GM19397 (cell line): ENCODE measurements at regions not wholly inside any gene's neighbourhood (a gene's known extent, or its start where the extent isn't known, plus 50 kb on each side); places are given as distances from the start of the nearest gene placed in this dataset.
"Not testable (repeated sequence)": the region's sequence is repeated elsewhere in the genome, so short reads cannot be mapped to it uniquely, and the experiment has no call there.

Experiments used
- ATAC-seq: cut with Tn5 transposase; IDR thresholded peaks from one replicate; pipeline ENCODE4 v1.9.1; 2021; ENCODE audit warnings: mild to moderate bottlenecking, moderate library complexity; ENCODE audit not compliant: unreplicated experiment

DNA sequence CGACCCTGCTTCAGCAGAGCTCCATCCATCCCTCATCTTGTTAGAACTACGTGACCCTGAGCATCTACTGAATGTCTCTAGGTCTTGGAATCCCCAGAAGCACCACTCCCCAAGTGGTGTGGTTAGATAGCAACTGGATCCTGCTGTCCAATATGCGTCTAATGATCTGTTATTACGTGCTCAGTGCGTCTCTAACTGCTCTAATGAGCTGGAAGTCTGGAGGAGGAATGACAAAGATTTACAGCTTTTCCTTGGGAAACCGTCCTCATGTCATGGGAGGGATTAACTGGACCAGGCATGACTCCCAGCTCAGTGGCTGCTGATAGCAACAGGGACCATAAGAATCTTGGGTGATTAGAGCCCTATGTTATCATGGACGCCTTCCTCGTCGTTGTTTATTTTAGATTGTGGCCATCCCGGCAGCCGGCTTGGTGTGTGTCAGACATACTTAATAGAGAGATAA, 150.9 kb downstream of the HS3ST3B1 start:
- no peak for ATAC-seq

GRCh38 chr17:14448818-14449217, 147.9 kb downstream of the HS3ST3B1 start:
- ATAC-seq: no peak

DNA sequence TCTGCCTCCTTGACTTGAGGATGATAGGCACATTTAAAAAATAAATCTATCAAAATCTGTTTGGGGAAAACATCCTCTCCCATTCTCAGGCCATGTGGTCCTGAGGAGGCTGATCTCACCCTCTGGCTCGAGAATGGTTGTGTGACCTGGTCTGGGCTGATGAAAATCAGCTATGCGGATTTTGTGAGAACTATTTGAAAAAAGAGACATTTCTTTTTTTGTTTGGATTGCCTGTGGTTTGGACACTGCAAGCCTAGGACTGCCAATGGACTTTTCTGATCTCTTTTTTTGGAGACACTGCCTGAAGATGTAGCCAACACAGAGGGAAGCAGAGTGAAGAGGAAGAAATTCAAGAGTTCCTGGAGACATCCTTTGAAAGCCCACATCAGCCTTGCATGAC, 145.9 kb downstream of the HS3ST3B1 start:
- no peak for ATAC-seq

DNA sequence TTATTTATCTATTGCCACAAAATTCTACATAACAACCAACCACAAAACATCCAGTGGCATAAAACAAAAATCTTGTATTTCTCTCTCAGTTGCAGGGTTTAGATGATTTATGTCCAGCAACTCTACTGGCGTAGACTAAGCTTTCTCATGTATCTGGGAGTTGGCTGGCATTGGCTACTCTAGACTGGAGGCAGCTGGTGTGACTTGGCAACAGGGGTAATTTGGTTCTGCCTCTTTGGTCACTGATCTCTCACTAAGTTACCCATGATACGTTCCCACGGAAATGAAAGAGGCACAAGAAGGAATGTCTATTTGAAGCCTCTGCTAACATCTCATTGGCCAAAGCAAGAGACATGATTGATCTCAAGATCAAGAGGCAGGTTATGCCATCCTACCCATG, 144.0 kb downstream of the HS3ST3B1 start:
- ATAC-seq: no peak

DNA sequence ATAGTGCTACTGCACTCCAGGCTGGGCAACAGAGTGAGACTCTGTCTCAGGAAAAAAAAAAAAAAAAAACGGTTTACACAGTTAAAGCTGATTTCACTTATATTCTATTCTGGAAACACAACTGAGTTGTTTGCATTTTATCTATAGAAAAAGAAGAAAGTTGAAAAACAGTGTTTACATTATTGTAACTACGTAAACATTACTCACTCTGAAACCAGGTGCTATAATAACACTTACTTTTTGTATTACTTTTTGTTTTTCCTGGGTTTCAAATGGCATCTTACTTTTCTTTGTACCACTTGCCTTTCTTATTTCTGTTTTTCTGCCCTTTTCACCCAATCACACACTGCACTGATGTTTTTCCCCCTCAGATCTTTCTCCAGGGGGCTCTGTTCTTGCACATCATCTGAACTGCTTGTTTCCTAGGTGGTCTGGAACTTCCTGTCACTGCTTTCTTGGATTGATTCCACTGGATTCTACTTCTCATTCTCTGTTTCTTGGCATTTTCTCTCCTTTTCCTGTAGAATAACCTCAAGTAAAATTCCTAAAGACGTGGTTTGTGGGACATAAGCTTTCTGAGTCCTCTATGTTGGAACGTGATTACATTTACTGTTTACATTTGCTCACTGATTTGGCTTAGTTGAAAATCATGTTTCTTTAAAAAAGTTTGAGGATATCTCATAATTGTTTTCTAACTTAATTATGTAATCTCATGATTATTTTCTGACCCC, 142.1 kb downstream of the HS3ST3B1 start:
- ATAC-seq: no peak

GRCh38 chr17:14437176-14437575, 136.3 kb downstream of the HS3ST3B1 start:
- no peak for ATAC-seq

- no peak for ATAC-seq
Measured at GRCh38 chr17:14436266-14436665, 135.4 kb downstream of the HS3ST3B1 start.

DNA sequence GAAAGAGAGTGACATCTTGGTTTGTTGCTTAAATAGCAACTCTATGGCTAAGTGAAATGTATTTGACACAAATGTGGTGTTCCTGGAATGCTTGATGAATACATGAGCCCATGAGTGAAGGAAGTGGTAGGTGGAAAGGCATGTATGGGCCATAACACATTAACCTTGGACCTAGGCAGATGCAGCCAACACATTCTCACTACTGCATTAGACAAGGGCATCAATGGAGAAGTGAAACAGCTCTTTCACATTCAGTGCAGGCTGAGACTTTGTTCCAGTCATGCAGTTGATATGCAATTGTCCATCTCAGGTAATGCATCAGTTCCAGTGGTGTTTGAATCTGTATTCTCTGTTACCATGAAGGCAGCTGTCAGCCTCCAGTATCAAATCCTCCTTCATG, 133.6 kb downstream of the HS3ST3B1 start:
- peak; percentile 89 for ATAC-seq

- no peak for ATAC-seq
Measured at GRCh38 chr17:14432079-14432478, 131.2 kb downstream of the HS3ST3B1 start.

- peak; percentile 20 for ATAC-seq
Measured at GRCh38 chr17:14429084-14429483, 128.2 kb downstream of the HS3ST3B1 start.

GRCh38 chr17:14428648-14429029, 127.8 kb downstream of the HS3ST3B1 start:
- ATAC-seq: peak; percentile 80

- ATAC-seq: peak; percentile 77
Measured at GRCh38 chr17:14427900-14428647, 127.2 kb downstream of the HS3ST3B1 start.

- ATAC-seq: not testable (repeated sequence)
Measured at GRCh38 chr17:14423156-14423555, 122.3 kb downstream of the HS3ST3B1 start.

DNA sequence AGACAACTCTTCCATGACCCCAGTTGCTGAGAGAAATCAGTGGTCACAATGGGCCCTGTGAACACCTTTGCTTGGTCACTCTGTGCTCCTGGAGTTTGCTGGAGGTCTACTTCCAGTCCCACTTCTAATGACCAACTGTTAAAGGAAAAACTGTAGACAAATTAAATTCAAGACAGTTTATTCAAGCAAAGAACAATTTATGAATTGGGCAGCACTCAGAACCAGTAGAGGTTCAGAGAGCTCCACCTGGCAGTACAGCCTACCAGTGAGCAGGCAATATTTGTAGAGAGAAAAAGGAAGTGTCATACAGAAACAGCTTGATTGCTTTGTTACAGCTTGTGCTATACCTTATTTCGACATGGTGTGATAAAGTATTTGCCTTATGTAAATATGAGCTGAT, 116.5 kb downstream of the HS3ST3B1 start:
- ATAC-seq: no peak

GRCh38 chr17:14409292-14409691, 108.4 kb downstream of the HS3ST3B1 start:
- ATAC-seq: no peak

- ATAC-seq: no peak
Measured at GRCh38 chr17:14407541-14407940, 106.7 kb downstream of the HS3ST3B1 start.

DNA sequence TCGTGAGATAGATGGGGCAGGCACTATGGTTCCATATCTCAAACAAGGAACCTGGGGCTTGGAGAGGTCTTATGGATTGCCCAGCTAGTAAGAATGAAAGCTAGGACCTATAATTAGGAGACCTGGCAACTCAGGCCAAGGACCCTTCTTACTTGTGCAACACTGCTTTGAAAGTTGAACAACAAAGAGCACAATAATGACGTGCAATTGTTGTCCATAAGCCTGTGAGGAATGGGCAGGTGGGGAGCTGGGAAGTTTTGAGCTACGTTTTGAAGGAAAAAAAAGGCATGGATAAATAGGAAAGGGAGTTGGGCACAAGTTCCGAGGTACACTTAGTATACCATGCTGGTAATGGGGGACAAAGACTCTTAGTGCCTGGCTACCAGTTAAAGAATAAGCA, 104.3 kb downstream of the HS3ST3B1 start:
- no peak for ATAC-seq
